Suppressor macrophage treated with lipopolysaccharide for 1 hour (primary cell): ENCODE measurements at regions not wholly inside any gene's neighbourhood (a gene's known extent, or its start where the extent isn't known, plus 50 kb on each side); places are given as distances from the start of the nearest gene placed in this dataset.
"Not testable (repeated sequence)": the region's sequence is repeated elsewhere in the genome, so short reads cannot be mapped to it uniquely, and the experiment has no call there.

ENCODE experiments used
- DNase-seq, 3 donors: peaks; one replicate each; pipeline ENCODE4 v3.0.0-alpha.2; 2020 to 2022

- DNase-seq: no peak
These were observed 268.2 kb downstream of the SH3GL2 start for GRCh38 chr9:17846948-17847655.

GRCh38 chr9:17847908-17848307, 269.0 kb downstream of the SH3GL2 start:
- no peak for DNase-seq

GRCh38 chr9:17852108-17852507, 273.2 kb downstream of the SH3GL2 start:
- no peak for DNase-seq

GRCh38 chr9:17854487-17854886, 275.6 kb downstream of the SH3GL2 start:
- DNase-seq: no peak

GRCh38 chr9:17856995-17857394, 278.1 kb downstream of the SH3GL2 start:
- DNase-seq: no peak

GRCh38 chr9:17859228-17859627, 280.4 kb downstream of the SH3GL2 start:
- no peak for DNase-seq

GRCh38 chr9:17859987-17860386, 281.1 kb downstream of the SH3GL2 start:
- DNase-seq: no peak

GRCh38 chr9:17862101-17862500, 283.2 kb downstream of the SH3GL2 start:
- no peak for DNase-seq

- no peak for DNase-seq
These were observed 283.8 kb downstream of the SH3GL2 start for GRCh38 chr9:17862629-17863028.

GRCh38 chr9:17863213-17863883, 284.5 kb downstream of the SH3GL2 start:
- DNase-seq: peak in 2 of 3 donors; percentile 0 to 2

- DNase-seq: no peak
These were observed 285.1 kb downstream of the SH3GL2 start for GRCh38 chr9:17863924-17864323.

GRCh38 chr9:17864951-17865350, 286.1 kb downstream of the SH3GL2 start:
- no peak for DNase-seq

GRCh38 chr9:17865881-17866280, 287.0 kb downstream of the SH3GL2 start:
- no peak for DNase-seq

GRCh38 chr9:17870722-17871121, 291.9 kb downstream of the SH3GL2 start:
- DNase-seq: no peak

- DNase-seq: no peak
These were observed 292.5 kb downstream of the SH3GL2 start for GRCh38 chr9:17871213-17871890.

GRCh38 chr9:17875886-17876285, 297.0 kb downstream of the SH3GL2 start:
- DNase-seq: no peak

- DNase-seq: no peak
These were observed 297.8 kb downstream of the SH3GL2 start for GRCh38 chr9:17876687-17877086.

- DNase-seq: no peak
These were observed 300.0 kb downstream of the SH3GL2 start for GRCh38 chr9:17878810-17879370.

- DNase-seq: no peak
These were observed 302.5 kb downstream of the SH3GL2 start for GRCh38 chr9:17881371-17881770.

- no peak for DNase-seq
These were observed 304.1 kb downstream of the SH3GL2 start for GRCh38 chr9:17882688-17883594.

GRCh38 chr9:17888066-17888465, 309.2 kb downstream of the SH3GL2 start:
- no peak for DNase-seq

GRCh38 chr9:17888964-17889363, 310.1 kb downstream of the SH3GL2 start:
- DNase-seq: not testable (repeated sequence)
